Fibroblast of mammary gland (primary cell): ENCODE measurements at regions not wholly inside any gene's neighbourhood (a gene's known extent, or its start where the extent isn't known, plus 50 kb on each side); places are given as distances from the start of the nearest gene placed in this dataset.

ENCODE experiments used
- DNase-seq: peaks from one replicate; pipeline ENCODE4 v3.0.0-alpha.2; 2010; ENCODE audit warnings: low read depth
- H3K4me3 ChIP-seq: 2 replicates; pipeline ENCODE4 v1.5.1; 2011; ENCODE audit warnings: low read depth, mild to moderate bottlenecking, low read length, moderate library complexity; ENCODE audit not compliant: control insufficient read depth
- TF ChIP-seq, protein P1 (sequence below): conservative IDR thresholded peaks from 2 replicates; pipeline ENCODE4 v1.5.1; 2011; ENCODE audit warnings: low read depth, low read length, inconsistent platforms; ENCODE audit not compliant: control insufficient read depth, insufficient read depth

DNA sequence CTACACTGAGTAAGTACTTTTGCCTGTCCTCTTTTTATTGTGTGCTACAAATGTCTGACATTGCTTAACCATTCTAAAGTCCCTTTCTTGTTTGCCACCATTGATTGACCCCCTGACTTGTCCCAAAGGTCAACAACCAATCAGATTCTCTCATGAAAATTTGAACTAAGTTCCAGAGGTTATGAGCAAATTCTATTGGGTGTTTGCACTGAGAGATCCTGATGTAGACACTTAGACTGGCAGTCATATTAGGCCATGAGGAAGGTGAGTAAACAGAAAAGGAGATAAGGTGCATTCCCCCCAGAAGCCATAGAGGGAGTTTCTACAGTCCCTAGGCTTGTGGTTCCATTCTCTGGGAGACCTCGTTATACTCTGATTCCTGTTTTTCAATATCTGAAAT, 101.3 kb upstream of the E2F8 start:
- TF ChIP-seq, protein P1, sequence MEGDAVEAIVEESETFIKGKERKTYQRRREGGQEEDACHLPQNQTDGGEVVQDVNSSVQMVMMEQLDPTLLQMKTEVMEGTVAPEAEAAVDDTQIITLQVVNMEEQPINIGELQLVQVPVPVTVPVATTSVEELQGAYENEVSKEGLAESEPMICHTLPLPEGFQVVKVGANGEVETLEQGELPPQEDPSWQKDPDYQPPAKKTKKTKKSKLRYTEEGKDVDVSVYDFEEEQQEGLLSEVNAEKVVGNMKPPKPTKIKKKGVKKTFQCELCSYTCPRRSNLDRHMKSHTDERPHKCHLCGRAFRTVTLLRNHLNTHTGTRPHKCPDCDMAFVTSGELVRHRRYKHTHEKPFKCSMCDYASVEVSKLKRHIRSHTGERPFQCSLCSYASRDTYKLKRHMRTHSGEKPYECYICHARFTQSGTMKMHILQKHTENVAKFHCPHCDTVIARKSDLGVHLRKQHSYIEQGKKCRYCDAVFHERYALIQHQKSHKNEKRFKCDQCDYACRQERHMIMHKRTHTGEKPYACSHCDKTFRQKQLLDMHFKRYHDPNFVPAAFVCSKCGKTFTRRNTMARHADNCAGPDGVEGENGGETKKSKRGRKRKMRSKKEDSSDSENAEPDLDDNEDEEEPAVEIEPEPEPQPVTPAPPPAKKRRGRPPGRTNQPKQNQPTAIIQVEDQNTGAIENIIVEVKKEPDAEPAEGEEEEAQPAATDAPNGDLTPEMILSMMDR, result no peak
- DNase-seq, result no peak
- no peak overlapping the region for H3K4me3 ChIP-seq

DNA sequence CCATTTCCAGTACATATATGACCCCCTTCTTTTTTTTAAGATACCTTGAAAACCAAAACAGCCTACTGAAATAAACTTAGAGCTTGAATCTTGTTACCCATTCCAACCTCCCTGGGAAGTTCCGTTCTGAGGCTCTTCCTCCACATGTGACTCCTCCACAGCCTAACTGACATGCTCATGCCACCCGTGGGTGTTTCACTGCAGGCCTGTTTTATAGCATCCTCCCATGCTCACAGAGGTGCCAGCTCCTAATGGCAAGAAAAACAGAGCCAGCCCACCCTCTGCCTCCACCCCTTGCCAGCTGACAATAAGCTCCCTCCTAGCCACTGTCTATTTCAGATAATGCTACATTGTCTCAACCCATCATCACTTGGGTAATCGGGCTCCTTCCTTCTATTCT, 97.6 kb upstream of the E2F8 start:
- TF ChIP-seq, protein P1, result no peak
- no peak overlapping the region for H3K4me3 ChIP-seq
- DNase-seq, result no peak

DNA sequence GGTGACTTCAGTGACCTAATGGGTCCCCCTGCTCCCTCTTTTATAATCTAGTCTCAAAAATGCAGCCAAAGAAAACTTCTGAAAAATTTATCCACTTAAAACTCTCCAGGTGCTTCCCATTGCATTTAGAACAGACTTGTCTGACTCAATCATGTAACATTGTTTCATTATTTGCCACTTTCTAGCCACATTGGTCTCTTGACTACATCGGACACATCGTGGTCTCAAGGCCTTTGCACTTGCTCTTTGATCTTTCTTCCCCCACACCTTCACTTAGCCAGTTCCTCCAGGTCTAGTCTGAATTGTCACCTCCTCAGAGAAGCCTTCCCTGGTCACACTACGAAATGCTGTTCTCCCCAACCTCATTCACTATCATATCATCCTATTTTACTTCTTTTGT, 97.0 kb upstream of the E2F8 start:
- DNase-seq, result no peak
- TF ChIP-seq, protein P1, result no peak
- H3K4me3 ChIP-seq, result no peak overlapping the region

DNA sequence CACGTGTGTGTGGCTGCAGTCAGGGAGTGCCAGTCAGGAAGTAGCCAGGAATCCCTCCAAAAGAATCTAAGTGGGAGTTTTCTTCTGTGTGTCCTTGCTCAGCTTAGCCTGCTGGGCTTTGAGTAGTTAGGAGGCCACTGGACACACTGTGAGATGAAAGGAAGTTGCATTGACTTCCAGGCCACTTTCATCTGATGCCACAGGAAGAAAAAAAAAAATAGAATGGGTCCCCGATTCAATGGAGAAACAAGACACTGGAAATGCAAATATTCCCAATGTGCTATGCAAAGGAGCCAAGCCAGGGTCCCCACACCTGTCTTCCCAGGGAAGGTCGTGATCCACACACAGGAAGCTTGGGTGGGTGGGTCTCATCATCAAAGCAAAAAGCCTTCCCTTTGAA, 95.6 kb upstream of the E2F8 start:
- TF ChIP-seq, protein P1, result no peak
- no peak for DNase-seq
- H3K4me3 ChIP-seq, result no peak overlapping the region

DNA sequence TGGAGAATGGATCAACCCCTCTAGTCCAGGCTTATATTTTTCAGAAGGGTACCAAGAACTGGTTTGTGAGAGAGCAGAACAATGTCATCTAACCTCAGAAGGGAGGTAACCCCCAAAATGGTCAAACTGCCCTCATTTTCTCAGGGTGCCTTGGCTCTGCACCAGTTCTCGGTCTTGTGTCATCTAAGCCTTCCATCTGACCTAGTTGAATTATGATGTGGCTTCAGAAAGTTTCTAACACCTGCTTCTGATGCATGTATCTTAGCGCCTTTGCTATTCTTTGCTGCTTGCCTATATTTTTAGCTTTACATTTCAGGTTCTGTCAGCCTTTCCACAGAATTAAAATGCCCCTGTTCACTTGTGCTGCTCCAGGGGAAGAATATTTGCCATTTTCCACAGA, 91.7 kb upstream of the E2F8 start:
- TF ChIP-seq, protein P1, result no peak
- no peak overlapping the region for H3K4me3 ChIP-seq
- no peak for DNase-seq

DNA sequence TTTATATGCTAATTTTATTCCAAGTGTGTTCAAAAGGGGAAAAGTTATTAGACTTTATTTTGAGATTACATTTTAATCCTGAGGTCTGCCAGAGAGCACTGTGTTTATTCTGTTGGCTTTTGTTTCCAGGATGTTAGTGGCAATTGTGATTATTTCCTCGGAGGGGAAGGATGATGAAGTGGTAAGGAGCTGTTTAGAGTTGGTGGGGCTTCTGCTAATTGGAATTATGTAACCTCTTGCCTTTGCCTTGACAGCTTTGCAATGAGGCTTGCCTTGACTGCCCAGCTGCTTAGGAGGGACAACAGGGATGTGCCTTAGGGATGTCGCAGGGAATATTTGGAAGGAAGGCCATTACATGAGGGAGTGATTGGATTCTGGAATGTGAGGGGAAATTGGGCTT, 89.7 kb upstream of the E2F8 start:
- no peak overlapping the region for H3K4me3 ChIP-seq
- TF ChIP-seq, protein P1, result no peak
- no peak for DNase-seq

DNA sequence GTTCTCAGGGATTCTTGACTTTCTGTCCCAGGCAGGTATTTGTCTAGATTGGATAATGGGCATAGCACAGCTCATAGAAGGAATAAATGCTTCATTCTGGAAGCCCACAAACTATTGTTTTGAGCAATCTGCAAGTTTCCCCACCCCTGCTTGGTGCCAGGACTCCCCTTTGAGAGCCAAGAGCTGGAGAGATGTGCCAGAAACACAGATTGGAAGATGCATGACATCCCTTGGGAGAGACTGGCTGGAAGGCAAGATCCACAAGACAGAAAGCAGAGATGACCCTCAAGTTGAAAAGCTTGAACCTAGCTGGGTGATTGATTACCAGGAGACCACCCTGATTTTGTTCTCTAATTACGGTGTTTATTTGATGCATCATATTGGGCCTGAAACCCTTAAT, 89.2 kb upstream of the E2F8 start:
- DNase-seq, result no peak
- no peak overlapping the region for H3K4me3 ChIP-seq
- TF ChIP-seq, protein P1, result no peak
